DOHH2 (cell line): ENCODE measurements at regions not wholly inside any gene's neighbourhood (a gene's known extent, or its start where the extent isn't known, plus 50 kb on each side); places are given as distances from the start of the nearest gene placed in this dataset.

ENCODE experiments used
- H3F3A ChIP-seq: fragments of 200-600 bp; sonication (generic), shearing (Covaris generic); 2 replicates; pipeline ENCODE4 v1.6.0; 2016; ENCODE audit warnings: antibody characterized with exemption, mild to moderate bottlenecking; ENCODE audit not compliant: control insufficient read depth, insufficient read depth
- H3K27ac ChIP-seq: fragments of 200-600 bp; sonication (generic); 2 replicates; pipeline ENCODE4 v1.5.1; 2014; ENCODE audit warnings: low read depth, mild to moderate bottlenecking, low read length, moderate library complexity
- H3K27me3 ChIP-seq: fragments of 200-600 bp; sonication (generic); 2 replicates; pipeline ENCODE4 v1.6.1; 2014; ENCODE audit warnings: mild to moderate bottlenecking, low read length, mixed read lengths; ENCODE audit not compliant: control insufficient read depth
- H3K36me3 ChIP-seq: fragments of 200-600 bp; sonication (generic); 2 replicates; pipeline ENCODE4 v1.6.1; 2014; ENCODE audit warnings: mild to moderate bottlenecking, low read length, moderate library complexity, mixed read lengths; ENCODE audit not compliant: control insufficient read depth
- H3K4me1 ChIP-seq: fragments of 200-600 bp; sonication (generic); 2 replicates; pipeline ENCODE4 v1.6.1; 2014; ENCODE audit warnings: mild to moderate bottlenecking, low read length, mixed read lengths; ENCODE audit not compliant: control insufficient read depth
- H3K4me2 ChIP-seq: fragments of 200-600 bp; sonication (generic); 2 replicates; pipeline ENCODE4 v1.6.0; 2014; ENCODE audit warnings: mild to moderate bottlenecking, low read length, moderate library complexity
- H3K4me3 ChIP-seq: fragments of 200-600 bp; sonication (generic); 2 replicates; pipeline ENCODE4 v1.5.1; 2014; ENCODE audit warnings: mild to moderate bottlenecking, low read length, mixed read lengths
- H3K79me2 ChIP-seq: fragments of 200-600 bp; sonication (generic); 2 replicates; pipeline ENCODE4 v1.6.1; 2014; ENCODE audit warnings: mild to moderate bottlenecking, low read length, mixed read lengths; ENCODE audit not compliant: control insufficient read depth
- H3K9me2 ChIP-seq: fragments of 200-600 bp; sonication (generic); replicated peaks from 2 replicates; pipeline ENCODE4 v1.6.1; 2014; ENCODE audit warnings: mild to moderate bottlenecking, low read length, mixed read lengths; ENCODE audit not compliant: control insufficient read depth
- H3K9me3 ChIP-seq: fragments of 200-600 bp; sonication (generic); 2 replicates; pipeline ENCODE4 v1.6.1; 2014; ENCODE audit warnings: antibody characterized with exemption, low read length, mixed read lengths; ENCODE audit not compliant: control insufficient read depth, insufficient read depth
- H4K20me1 ChIP-seq: fragments of 200-600 bp; sonication (generic); 2 replicates; pipeline ENCODE4 v1.6.0; 2014; ENCODE audit warnings: low read depth, mild to moderate bottlenecking, antibody characterized with exemption, low read length, moderate library complexity; ENCODE audit not compliant: control insufficient read depth, insufficient read depth
- EZH2phosphoT487 ChIP-seq: fragments of 200-600 bp; sonication (generic); IDR thresholded peaks from 2 replicates; pipeline ENCODE4 v1.6.1; 2017; ENCODE audit warnings: borderline replicate concordance, mild to moderate bottlenecking, antibody characterized with exemption, low read length, moderate library complexity, mixed read lengths
- TF ChIP-seq, protein P1 (sequence below): fragments of 200-600 bp; sonication (generic); IDR thresholded peaks from one replicate; pipeline ENCODE4 v1.5.1; 2014; ENCODE audit warnings: antibody characterized with exemption, mild to moderate bottlenecking, low read depth, low read length; ENCODE audit not compliant: poor library complexity, severe bottlenecking

DNA sequence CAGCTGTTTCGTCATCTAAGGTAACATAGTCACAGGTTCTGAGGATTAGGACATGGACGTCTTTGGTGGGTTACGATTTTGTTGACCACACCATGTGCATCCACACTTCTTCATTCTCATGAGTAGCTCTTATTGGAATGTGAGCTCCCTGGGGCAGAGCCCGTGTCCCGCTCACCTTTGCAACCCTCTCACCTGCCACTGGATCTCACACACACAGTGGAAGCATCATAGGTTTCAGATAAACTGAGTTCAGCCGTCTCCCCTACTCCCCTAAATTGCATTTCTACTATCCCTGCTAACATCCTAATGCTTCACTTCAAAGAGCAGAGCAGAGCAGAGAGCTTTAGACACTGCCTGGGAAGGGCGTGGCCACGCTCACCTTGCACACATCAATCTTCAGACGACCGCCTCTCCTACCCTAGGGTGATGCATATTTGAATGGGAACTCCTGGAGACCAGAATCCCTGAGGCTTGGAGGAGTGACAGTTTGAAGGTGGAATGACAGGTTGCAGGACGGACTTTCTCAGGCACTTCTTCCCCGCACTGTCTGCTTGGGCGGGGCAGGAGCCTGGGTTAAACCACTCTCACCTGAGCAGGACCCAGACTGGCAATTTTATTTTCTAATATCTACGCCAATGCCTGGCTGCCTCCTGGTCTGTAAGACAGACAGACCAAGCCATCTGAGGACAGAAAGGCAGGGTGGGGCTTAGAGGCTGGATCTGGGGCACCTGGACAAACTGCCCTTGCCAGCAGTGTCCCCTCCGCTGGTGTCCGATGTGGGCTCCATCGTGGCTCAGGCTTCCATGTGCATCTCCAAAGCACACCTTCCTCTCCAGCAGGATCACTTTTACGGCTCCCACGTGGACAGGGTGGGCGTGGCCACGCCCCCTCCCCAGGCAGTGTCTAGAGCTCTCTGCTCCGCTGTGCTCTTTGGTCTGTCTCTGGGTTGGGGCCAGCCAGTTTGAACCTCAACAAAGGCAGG lies 229.5 kb upstream of the COPS8 start:
- H3K4me1 ChIP-seq = no peaks in the 10 kb centered on the region
- no peaks in the 10 kb centered on the region for H3F3A ChIP-seq
- H3K4me3 ChIP-seq = no peak overlapping the region
- H3K9me3 ChIP-seq = no peaks in the 10 kb centered on the region
- TF ChIP-seq, protein P1, sequence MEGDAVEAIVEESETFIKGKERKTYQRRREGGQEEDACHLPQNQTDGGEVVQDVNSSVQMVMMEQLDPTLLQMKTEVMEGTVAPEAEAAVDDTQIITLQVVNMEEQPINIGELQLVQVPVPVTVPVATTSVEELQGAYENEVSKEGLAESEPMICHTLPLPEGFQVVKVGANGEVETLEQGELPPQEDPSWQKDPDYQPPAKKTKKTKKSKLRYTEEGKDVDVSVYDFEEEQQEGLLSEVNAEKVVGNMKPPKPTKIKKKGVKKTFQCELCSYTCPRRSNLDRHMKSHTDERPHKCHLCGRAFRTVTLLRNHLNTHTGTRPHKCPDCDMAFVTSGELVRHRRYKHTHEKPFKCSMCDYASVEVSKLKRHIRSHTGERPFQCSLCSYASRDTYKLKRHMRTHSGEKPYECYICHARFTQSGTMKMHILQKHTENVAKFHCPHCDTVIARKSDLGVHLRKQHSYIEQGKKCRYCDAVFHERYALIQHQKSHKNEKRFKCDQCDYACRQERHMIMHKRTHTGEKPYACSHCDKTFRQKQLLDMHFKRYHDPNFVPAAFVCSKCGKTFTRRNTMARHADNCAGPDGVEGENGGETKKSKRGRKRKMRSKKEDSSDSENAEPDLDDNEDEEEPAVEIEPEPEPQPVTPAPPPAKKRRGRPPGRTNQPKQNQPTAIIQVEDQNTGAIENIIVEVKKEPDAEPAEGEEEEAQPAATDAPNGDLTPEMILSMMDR = no peak
- no peak for TF ChIP-seq EZH2phosphoT487
- no peaks in the 10 kb centered on the region for H3K79me2 ChIP-seq
- no peaks in the 10 kb centered on the region for H3K9me2 ChIP-seq
- H3K27ac ChIP-seq = no peak overlapping the region
- no peaks in the 10 kb centered on the region for H4K20me1 ChIP-seq
- no peaks in the 10 kb centered on the region for H3K36me3 ChIP-seq
- H3K4me2 ChIP-seq = no peak overlapping the region
- H3K27me3 ChIP-seq = no peaks in the 10 kb centered on the region

- no peaks in the 10 kb centered on the region for H3K27me3 ChIP-seq
- no peaks in the 10 kb centered on the region for H3K79me2 ChIP-seq
- no peak overlapping the region for H3K27ac ChIP-seq
- H3K9me3 ChIP-seq = no peaks in the 10 kb centered on the region
- no peaks in the 10 kb centered on the region for H4K20me1 ChIP-seq
- no peak overlapping the region for H3K4me3 ChIP-seq
- H3K4me1 ChIP-seq = no peaks in the 10 kb centered on the region
- no peaks in the 10 kb centered on the region for H3F3A ChIP-seq
- no peaks in the 10 kb centered on the region for H3K36me3 ChIP-seq
- H3K4me2 ChIP-seq = no peak overlapping the region
- no peak for TF ChIP-seq EZH2phosphoT487
- TF ChIP-seq, protein P1 = no peak
- H3K9me2 ChIP-seq = no peaks in the 10 kb centered on the region
Observed at GRCh38 chr2:236856848-236857235, 228.8 kb upstream of the COPS8 start.

GRCh38 chr2:236857246-236857645 lies 228.4 kb upstream of the COPS8 start:
- H3K36me3 ChIP-seq = no peaks in the 10 kb centered on the region
- no peak overlapping the region for H3K4me3 ChIP-seq
- H3K27me3 ChIP-seq = no peaks in the 10 kb centered on the region
- H3K9me3 ChIP-seq = no peaks in the 10 kb centered on the region
- TF ChIP-seq EZH2phosphoT487 = no peak
- TF ChIP-seq, protein P1 = no peak
- no peaks in the 10 kb centered on the region for H4K20me1 ChIP-seq
- peaks cover 3% of the 10 kb centered on the region for H3K4me1 ChIP-seq
- no peak overlapping the region for H3K4me2 ChIP-seq
- no peaks in the 10 kb centered on the region for H3K79me2 ChIP-seq
- no peak overlapping the region for H3K27ac ChIP-seq
- no peaks in the 10 kb centered on the region for H3F3A ChIP-seq
- H3K9me2 ChIP-seq = no peaks in the 10 kb centered on the region
